ENCODE measurements at regions not wholly inside any gene's neighbourhood (a gene's known extent, or its start where the extent isn't known, plus 50 kb on each side); places are given as distances from the start of the nearest gene placed in this dataset.

GRCh38 chr14:38589747-38590350 lies 334.0 kb upstream of the CLEC14A start:
- H2BK5ac ChIP-seq (ENCODE audit: low read depth, low read length, poor library complexity, severe bottlenecking) = no peak overlapping the region
- no CpG with 5 or more reads among the region's 3 CpGs for WGBS, 2 experiments (ENCODE audit: extremely low coverage in 2 of 2, insufficient read length in 1 of 2)
- no peak overlapping the region for H3K4ac ChIP-seq (ENCODE audit: low read depth, low read length)
- H4K8ac ChIP-seq (ENCODE audit: low read depth in 2 of 2, low read length in 2 of 2) = no peak overlapping the region
- H3K79me1 ChIP-seq (ENCODE audit: low read depth in 1 of 2, low read length in 2 of 2) = no peaks in the 10 kb centered on the region
- no peak overlapping the region for H3K4me3 ChIP-seq (ENCODE audit: insufficient read depth, low read depth, low read length)
- H2BK15ac ChIP-seq (ENCODE audit: low read depth, low read length) = no peak overlapping the region
- no TSS peak for BruUV-seq (replicated peaks)
- POLR2A ChIA-PET (ENCODE audit: unreplicated experiment) = no interaction called here
- in situ Hi-C loops (cut with MboI; ENCODE audit: low sequenced_read_pairs) = no loop called here
- H3K14ac ChIP-seq (replicated peaks; ENCODE audit: low read depth, low read length) = no peak overlapping the region
- no peak overlapping the region for H3K4me2 ChIP-seq (ENCODE audit: low read depth, low read length)
- no peak overlapping the region for H2AK5ac ChIP-seq (ENCODE audit: low read depth, low read length)
- CTCF ChIA-PET = no interaction called here
- H2BK120ac ChIP-seq (ENCODE audit: low read depth, low read length) = no peak overlapping the region
- DNase-seq = no peak
- no peak for ATAC-seq (ENCODE audit: low read depth)
- TF ChIP-seq CHD1 (IDR thresholded peaks at IDR 0.05; ENCODE audit: low read depth, low read length) (no peak), MAFK (IDR thresholded peaks at IDR 0.05; ENCODE audit: low read depth, low read length) (no peak), SMC3 (IDR thresholded peaks at IDR 0.05; ENCODE audit: low read depth, low read length) (no peak), RAD21 (IDR thresholded peaks at IDR 0.05; ENCODE audit: low read length) (no peak), ELK1 (IDR thresholded peaks at IDR 0.05; ENCODE audit: borderline replicate concordance, low read depth, low read length) (no peak), MAZ (IDR thresholded peaks at IDR 0.05; ENCODE audit: borderline replicate concordance, low read depth, low read length) (no peak), CTCF (conservative IDR thresholded peaks at IDR 0.05; ENCODE audit: low read depth, low read length) (no peak), RCOR1 (IDR thresholded peaks at IDR 0.05; ENCODE audit: insufficient replicate concordance, low read length) (no peak), BHLHE40 (IDR thresholded peaks at IDR 0.05; ENCODE audit: low read depth, low read length) (no peak), USF2 (IDR thresholded peaks at IDR 0.05; ENCODE audit: low read depth, low read length) (no peak), FOS (IDR thresholded peaks at IDR 0.05; ENCODE audit: low read depth, low read length) (no peak), RFX5 (IDR thresholded peaks at IDR 0.05; ENCODE audit: low read depth, low read length) (no peak), CEBPB (IDR thresholded peaks at IDR 0.05; ENCODE audit: low read depth, low read length) (no peak), MXI1 (IDR thresholded peaks at IDR 0.05; ENCODE audit: borderline replicate concordance, low read depth, low read length) (no peak), NFE2L2 (IDR thresholded peaks at IDR 0.05; ENCODE audit: low read depth, low read length) (no peak)
- H2AK9ac ChIP-seq (replicated peaks; ENCODE audit: low read depth, low read length, poor library complexity) = no peak overlapping the region
- no peak overlapping the region for H3K9ac ChIP-seq (ENCODE audit: low read depth, low read length)
- no peak overlapping the region for H2AFZ ChIP-seq (replicated peaks; ENCODE audit: low read length, poor library complexity)
- no peak overlapping the region for H2BK20ac ChIP-seq (ENCODE audit: low read depth, low read length)
- H3K36me3 ChIP-seq (ENCODE audit: control insufficient read depth, insufficient read depth, low read length) = no peaks in the 10 kb centered on the region
- H3K18ac ChIP-seq (ENCODE audit: low read depth, low read length) = no peak overlapping the region
- no peaks in the 10 kb centered on the region for H3K27me3 ChIP-seq (ENCODE audit: control insufficient read depth, insufficient read depth, low read length)
- no peak overlapping the region for H3K56ac ChIP-seq (ENCODE audit: extremely low read depth, insufficient read depth, low read length)
- no peaks in the 10 kb centered on the region for H3K9me3 ChIP-seq (ENCODE audit: control insufficient read depth, insufficient read depth, low read length)
- no peaks in the 10 kb centered on the region for H3K4me1 ChIP-seq (ENCODE audit: control insufficient read depth, insufficient read depth, low read length)
- dilution Hi-C loops (cut with HindIII; ENCODE audit: low sequenced_read_pairs, unreplicated experiment) = no loop called here
- H4K91ac ChIP-seq (ENCODE audit: insufficient read depth, low read depth, low read length) = no peak overlapping the region
- H3K9me1 ChIP-seq (ENCODE audit: insufficient read depth, low read length) = no peaks in the 10 kb centered on the region
- no peak overlapping the region for H3K23ac ChIP-seq (ENCODE audit: low read depth, low read length)
- no peak overlapping the region for H3K27ac ChIP-seq (ENCODE audit: insufficient read depth, low read length)
- intact Hi-C loops (cut with micrococcal nuclease) = no loop called here
- no peak overlapping the region for H4K5ac ChIP-seq (ENCODE audit: low read depth, low read length)
- H4K20me1 ChIP-seq (ENCODE audit: insufficient read depth, low read length) = no peaks in the 10 kb centered on the region
